ENCODE measurements at regions not wholly inside any gene's neighbourhood (a gene's known extent, or its start where the extent isn't known, plus 50 kb on each side); places are given as distances from the start of the nearest gene placed in this dataset.
"Not testable (repeated sequence)": the region's sequence is repeated elsewhere in the genome, so short reads cannot be mapped to it uniquely, and the experiment has no call there.

DNA sequence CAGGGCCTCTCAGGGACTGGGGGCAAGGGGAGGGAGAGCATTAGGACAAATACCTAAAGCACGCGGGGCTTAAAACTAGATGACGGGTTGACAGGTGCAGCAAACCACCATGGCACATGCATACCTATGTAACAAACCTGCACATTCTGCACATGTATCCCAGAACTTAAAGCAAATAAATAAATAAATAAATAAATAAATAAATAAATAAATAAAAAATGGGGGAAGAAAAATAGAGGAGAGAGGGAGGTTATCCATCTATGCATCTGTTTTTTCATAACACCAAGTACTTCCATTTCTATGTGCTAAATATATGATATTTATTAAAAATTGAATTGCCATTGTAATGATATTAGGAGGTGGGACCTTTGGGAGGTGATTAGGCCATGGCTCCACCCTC lies 539.5 kb downstream of the TRIML1 start:
- DNase-seq: not testable (repeated sequence)

- no peak for DNase-seq
Observed at GRCh38 chr4:188680004-188680666, 540.9 kb downstream of the TRIML1 start.

- DNase-seq: no peak
Observed at GRCh38 chr4:188680667-188681063, 541.4 kb downstream of the TRIML1 start.

DNA sequence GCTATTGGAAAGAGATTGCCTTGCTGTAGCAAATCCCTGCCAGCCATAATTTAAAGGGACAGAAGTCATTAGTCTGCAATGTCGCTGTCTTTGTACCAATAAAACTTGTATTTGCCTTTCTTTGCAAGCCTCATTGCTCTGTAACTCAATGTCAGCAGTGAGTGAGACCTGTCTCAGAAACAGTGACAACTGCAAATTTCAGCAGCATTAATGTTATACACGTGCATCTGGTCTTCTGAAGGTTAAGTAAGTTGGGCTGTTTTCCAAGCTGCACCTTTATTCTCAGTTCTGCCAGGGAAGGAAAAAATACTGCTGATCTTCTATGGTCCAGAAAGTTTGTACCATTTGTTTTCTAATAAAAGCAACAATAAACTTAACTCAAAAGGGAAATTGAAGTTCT lies 543.1 kb downstream of the TRIML1 start:
- no peak for DNase-seq

GRCh38 chr4:188683571-188683970 lies 544.3 kb downstream of the TRIML1 start:
- DNase-seq: no peak

DNA sequence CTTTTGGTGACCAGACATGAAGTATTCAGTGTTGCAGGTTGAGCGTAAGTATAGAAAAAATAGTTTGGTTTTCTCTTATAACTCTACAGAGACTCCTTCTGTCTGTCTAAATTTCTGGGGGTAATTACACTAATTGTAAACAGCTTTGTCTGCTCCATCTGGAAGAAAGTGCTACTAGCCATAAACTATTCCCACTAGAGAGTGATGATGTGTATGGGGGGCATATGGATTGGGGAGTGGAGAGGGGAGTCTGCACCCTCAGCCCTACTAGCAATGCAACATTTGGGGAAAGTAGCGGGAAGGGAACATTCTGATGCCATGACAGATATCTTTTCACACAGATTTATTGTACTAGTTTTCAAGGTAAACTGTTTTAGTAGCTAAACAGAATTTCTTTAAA lies 549.7 kb downstream of the TRIML1 start:
- DNase-seq: no peak

DNA sequence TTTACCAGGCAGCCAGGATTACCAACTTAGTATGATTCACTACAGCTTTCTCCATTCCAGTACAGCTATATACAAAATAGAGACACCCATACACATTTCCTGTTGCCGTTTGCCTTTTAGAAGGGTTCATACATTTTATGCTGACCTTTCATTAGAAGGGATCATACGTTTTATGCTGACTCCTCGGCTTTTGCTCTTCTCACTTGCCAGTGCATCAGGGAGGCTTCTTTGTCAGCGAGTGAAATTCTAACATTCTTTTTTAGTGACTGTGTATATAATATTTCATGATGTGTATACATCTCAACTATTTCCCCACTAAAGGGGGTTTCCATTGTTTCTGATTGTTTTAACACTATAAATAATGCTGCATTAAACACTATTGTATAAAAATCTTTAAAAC lies 552.6 kb downstream of the TRIML1 start:
- DNase-seq: no peak

GRCh38 chr4:188695261-188695660 lies 556.0 kb downstream of the TRIML1 start:
- DNase-seq: no peak

- DNase-seq: no peak
Observed at GRCh38 chr4:188697243-188697642, 558.0 kb downstream of the TRIML1 start.

DNA sequence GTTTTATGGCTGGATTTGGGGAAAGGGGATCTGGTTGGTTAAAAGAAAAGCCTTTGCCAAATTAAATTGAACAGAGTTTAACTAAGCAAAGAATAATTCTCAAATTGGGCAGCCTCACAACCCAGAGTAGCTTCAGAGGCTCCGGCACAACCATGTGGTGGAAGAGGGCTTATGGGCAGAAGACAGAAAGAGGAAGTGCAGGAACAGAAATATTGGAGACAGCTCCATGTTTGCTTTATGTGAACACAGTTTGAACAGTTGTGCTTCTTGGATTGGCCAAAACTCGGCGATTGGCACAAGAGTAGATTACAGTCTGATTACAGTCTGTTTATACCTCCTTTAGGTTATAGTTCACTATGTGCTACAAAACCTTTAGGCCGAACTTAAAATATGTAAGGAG lies 562.7 kb downstream of the TRIML1 start:
- DNase-seq: no peak

DNA sequence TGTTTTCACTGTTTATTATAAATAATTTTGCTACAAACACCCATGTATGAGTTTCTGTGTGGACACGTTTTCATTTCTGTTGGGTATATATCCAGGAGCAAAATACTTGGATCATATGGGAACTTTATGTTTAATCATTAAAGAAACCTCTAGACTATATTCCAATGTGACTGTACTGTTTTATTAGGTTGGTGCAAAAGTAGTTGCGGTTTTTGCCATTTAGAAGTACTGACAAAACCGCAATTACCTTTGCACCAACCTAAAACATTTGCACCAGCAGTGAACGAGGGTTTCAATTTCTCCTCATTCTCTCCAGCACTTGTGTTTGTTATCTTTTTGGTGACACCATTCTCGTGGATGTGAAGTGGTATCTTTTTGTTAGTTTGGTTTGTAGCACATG lies 565.0 kb downstream of the TRIML1 start:
- no peak for DNase-seq

DNA sequence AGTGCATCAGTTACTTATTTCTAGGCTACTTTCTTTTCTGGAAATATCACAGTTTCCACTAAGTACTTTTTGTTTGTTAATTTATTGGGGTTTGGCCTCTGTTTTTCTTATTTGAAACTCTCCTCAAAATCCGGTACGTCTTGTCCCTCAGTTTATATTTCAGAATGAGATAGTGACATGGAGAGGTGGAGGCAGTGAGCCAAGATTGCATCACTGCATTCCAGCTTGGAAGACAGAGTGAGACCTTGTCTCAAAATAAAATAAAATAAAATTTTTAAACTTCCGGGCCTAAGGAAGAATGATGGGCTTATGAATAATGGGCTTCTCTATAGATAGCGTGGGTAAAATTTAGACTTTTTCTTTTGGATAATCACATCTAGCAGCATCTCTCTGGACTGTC lies 567.8 kb downstream of the TRIML1 start:
- no peak for DNase-seq

GRCh38 chr4:188714501-188714900 lies 575.3 kb downstream of the TRIML1 start:
- no peak for DNase-seq

- no peak for DNase-seq
Observed at GRCh38 chr4:188714907-188715306, 575.7 kb downstream of the TRIML1 start.

DNA sequence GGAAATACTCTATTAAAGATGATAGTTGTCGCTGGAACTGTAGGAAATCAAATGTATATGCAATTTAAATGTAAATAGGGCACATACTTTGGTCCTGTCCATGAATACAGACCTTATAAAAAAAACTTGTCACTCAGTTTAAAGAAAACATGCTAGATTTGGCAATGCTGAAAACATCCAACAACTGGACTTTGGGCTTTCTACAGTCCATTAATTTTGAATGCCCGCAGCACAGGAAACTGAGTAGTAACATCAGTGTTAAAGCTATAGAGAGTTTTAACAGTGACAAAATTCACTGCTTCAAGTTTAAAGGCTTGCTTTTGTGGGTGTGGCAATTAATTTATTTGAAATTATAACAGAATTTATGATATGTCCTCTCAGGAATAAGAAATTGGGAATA lies 578.4 kb downstream of the TRIML1 start:
- no peak for DNase-seq

DNA sequence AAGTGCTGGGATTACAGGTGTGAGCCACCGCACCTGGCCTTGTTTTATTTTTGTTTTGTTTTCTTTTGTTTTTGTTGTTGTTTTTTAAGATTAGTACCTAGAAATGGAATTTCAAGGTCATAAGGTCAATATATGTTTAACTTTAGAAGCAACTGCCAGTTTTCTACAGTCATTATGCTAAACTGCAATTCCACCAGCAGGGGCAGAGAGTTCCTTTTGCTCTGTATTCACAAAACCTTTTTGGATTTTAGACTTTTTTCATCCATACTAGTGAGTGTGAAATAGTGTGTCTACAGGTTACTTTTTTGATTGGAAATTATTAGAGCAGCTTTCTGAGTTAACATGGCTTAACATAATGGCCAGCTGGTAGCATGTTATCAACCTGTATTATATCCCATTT lies 580.6 kb downstream of the TRIML1 start:
- no peak for DNase-seq

DNA sequence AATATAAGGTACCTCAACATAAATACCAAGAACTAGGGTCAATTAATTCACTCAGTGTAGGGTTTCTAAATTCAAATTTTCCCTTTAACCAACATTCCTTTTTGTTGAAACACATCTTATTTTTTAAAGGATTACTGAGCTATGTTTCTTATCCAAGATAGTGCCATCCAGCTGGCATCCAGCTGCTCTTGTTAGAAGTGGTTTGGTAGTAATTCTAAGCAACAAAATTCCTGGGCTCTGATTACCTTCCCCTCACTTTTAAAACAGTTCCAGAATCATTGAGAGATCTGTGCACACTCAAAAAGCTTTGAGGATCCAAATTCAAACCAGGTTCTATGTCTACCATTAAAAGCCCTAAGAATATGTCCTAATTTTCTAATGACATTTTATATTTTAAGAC lies 583.7 kb downstream of the TRIML1 start:
- no peak for DNase-seq

DNA sequence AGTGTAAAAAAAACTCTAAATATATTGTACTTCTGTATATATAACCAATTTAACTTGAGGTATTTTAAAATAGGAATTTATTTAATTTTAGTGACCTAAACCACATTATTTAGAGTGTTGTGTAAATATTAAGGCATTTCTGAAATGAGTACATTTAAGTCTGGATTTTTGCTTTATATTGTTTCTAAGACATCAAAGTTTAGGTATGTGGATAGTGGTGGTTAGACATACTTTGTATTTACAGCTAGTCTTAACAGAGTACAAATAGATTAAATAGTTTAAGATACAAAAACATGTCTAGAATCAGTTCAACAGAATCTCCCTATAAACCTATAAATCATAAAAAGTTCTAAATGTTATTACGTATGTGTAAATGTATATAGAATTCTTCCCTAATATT lies 588.5 kb downstream of the TRIML1 start:
- DNase-seq: no peak

DNA sequence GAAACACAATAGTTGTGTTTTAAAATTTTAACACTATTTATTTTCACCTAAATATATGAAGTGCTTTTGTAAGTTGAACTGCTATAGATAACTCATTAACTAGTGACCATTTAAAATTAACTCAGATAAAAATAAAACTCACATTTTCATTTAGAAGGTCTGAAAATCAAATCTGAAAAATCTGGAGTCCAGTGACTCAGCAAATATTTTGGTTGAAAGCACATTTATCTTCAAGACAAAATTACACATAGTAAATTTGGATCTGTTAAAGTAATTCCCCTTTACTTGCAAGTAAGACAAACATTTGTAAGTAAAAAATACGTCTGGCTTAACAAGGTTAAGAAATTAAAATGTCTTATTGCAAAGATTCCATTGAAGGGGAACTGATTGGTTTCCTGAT lies 589.1 kb downstream of the TRIML1 start:
- no peak for DNase-seq

DNA sequence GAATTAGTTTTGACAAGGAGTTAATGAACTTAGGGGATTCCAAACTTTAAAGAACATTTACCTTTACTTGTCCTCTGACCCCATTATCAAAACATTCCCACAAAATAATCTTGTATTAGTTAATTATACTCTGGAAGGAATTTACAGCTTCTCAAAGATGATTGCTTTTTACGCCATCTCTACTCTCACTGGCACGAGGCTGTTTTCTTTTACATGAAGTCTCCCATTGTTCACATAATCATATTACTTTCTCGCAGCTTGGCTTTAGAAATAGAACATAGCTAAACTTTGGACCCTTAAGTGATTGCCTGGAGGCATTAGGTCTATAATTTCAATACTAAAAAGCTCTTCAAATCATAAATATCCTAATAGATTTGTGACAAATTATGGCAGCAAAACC lies 592.9 kb downstream of the TRIML1 start:
- DNase-seq: no peak

- no peak for DNase-seq
Observed at GRCh38 chr4:188735082-188735481, 595.8 kb downstream of the TRIML1 start.

GRCh38 chr4:188737251-188738002 lies 598.2 kb downstream of the TRIML1 start:
- no peak for DNase-seq

- DNase-seq: not testable (repeated sequence)
Observed at GRCh38 chr4:188738290-188738689, 599.0 kb downstream of the TRIML1 start.

- not testable (repeated sequence) for DNase-seq
Observed at GRCh38 chr4:188740172-188740571, 600.9 kb downstream of the TRIML1 start.

GRCh38 chr4:188740791-188741190 lies 601.5 kb downstream of the TRIML1 start:
- not testable (repeated sequence) for DNase-seq

Measured in activated CD4-positive, CD25-positive, alpha-beta regulatory T cell treated with anti-CD3 and anti-CD28 coated beads, Interleukin-2, amount 50 U/mL, for 72 hours (primary cell).